IPS-18c (cell line): ENCODE measurements at regions not wholly inside any gene's neighbourhood (a gene's known extent, or its start where the extent isn't known, plus 50 kb on each side); places are given as distances from the start of the nearest gene placed in this dataset.
"Not testable (repeated sequence)": the region's sequence is repeated elsewhere in the genome, so short reads cannot be mapped to it uniquely, and the experiment has no call there.

Experiments
- H3K4me3 ChIP-seq: 2 replicates; pipeline ENCODE4 v1.7.0; 2013; ENCODE audit warnings: low read depth, mild to moderate bottlenecking, low read length, moderate library complexity; ENCODE audit not compliant: insufficient read depth
- H3K9me3 ChIP-seq: one replicate; pipeline ENCODE4 v1.6.1; 2013; ENCODE audit warnings: mild to moderate bottlenecking, low read length, moderate library complexity; ENCODE audit not compliant: control insufficient read depth, insufficient read depth

DNA sequence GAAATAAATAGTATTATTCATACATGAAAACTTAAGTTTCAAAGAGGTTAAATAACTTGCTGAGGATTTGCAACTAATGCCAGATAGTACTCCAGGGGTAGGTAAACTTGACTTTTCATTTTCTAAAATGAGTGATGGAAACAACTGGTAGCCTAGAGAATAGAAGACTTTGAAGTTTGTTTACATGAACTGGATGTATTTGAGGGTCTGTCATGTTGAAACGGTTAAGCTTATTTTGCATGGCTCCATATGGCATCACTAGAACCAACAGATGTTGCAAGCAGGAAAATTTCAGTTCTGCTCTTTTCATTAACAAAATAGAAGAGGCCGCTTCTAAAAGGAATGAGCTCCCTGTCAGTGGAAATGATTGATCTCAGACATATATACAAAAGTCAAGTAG, 105.1 kb upstream of the SGCD start:
- no peak overlapping the region for H3K4me3 ChIP-seq
- H3K9me3 ChIP-seq, result no peaks in the 10 kb centered on the region

DNA sequence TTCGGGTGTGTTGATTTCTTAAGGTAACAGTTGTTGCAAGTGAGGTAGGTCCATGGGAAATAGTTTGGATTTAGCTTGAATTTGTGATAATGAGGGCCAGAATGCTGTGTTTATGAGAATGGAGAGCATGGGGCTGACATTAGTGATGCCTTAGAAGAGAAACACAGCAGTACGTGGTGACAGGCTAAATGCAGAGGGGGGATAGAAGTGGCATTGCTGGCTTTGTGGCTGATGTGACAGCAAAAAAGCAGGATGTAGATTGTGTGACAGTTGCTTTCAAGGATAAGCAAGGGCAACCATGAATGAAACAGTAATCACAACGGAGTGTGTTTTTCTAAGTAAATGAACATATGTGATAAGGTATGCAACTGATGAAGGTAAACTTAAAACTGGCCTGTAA, 103.4 kb upstream of the SGCD start:
- H3K4me3 ChIP-seq, result no peak overlapping the region
- H3K9me3 ChIP-seq, result no peaks in the 10 kb centered on the region

DNA sequence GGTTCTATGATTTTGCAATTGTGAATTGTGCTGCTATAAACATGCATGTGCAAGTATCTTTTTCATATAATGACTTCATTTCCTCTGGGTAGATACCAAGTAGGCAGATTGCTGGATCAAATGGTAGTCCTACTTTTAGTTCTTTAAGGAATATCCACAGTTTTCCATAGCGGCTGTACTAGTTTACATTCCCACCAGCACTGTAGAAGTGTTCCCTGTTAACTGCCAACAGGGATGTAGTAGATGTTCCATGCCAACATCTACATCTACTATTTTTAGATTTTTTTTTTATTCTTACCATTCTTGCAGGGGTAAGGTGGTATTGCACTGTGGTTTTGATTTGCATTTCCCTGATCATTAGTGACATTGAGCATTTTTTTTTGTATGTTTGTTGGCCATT, 100.5 kb upstream of the SGCD start:
- H3K9me3 ChIP-seq, H3K4me3 ChIP-seq: not testable (repeated sequence)

DNA sequence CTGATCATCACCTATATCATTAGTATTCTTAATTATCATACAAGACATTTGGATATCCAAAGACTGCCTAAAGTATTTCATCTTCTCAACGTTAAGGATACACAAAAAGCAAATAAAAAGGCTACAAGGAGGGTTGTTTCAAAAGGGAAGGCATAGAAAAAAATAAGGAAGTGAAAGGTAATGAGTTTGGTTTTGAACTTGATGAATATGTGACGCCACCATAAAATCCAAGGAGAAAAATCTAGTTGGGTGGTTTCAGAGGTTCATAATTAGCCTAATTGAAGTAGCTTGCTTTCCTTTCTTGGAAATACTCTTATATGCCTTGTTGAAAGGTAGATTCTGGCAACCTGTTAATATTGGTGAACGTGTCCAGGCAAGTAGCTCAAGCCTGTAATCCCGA, 96.1 kb upstream of the SGCD start:
- H3K9me3 ChIP-seq, result no peaks in the 10 kb centered on the region
- no peak overlapping the region for H3K4me3 ChIP-seq

DNA sequence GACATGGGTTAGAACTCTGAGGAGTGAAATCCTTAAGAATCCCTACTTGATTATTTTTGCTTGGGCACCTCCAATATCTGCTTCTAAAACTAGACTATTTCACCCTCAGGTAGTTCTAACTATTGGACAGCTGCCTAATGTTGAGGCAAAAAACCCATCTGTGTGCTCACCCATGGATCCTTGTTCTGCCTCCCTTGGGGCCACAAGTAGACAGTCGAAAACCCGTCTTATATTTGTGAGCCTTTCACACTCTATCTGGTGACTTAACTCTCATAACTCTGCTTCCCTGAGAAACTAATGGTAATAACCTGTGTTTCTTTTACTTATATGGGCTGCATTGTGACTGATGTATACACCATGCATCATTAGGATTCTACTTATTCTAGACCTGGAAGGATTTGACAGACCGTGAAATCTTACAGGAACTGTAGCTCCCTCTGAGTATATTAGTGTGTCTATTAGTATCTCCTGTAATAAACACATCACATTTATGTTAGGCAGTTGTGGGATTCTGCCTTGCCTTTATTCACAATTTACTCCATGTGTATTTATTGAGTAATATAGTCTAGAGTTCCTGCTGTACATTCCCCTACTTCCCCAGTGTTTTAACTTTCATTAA, 94.6 kb upstream of the SGCD start:
- H3K9me3 ChIP-seq, result no peaks in the 10 kb centered on the region
- H3K4me3 ChIP-seq, result no peak overlapping the region

DNA sequence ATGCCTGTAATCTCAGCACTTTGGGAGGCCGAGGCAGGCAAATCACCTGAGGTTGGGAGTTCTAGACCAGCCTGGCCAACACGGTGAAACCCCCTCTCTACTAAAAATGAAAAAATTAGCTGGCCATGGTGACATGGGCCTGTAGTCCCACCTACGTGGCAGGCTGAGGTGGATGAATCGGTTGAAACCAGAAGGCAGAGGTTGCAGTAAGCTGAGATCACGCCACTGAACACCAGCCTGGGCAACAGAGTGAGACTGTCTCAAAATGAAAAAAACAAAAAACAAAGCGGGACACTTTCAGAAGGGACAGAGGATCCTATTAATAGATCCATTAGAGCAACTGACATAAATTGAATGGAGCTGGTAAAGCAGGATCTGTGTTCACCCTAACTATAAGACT, 89.6 kb upstream of the SGCD start:
- no peak overlapping the region for H3K4me3 ChIP-seq
- no peaks in the 10 kb centered on the region for H3K9me3 ChIP-seq

DNA sequence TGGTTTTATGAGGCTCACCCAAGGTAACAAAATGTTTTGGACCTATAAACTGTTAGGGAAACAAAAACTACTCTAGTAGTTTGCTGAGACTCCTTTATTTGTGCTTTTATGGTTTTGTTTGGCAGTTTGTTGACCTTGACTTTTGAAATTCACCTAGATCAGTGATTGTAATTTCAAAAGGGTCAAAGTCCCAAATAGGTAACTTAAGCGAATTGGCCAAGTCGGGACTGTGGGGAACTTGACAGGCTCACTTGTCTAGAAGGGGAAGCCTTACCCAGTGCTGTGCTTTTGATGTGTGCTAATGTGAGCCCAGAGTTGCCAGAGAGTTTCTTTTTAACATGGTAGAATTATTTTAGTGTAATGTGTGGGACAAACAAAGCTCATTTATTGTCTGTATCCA, 87.2 kb upstream of the SGCD start:
- no peaks in the 10 kb centered on the region for H3K9me3 ChIP-seq

DNA sequence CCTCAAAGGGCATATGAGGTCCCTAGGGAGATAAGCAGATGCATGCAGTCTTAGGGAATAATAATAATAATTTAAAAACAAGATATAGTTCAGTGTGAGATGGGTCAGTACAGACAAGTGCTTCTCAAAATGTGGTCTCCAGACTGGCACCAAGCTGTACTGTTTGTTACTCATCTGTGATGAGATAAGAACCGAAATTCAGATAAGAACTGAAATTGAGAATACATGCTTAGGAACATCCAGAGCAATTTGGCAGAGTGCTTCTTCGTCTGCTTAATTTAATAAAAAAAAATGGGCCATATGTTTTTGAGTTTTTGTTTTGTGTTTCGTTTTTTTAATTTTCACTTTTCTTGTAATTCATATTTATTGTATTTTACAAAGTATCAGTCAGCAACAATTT, 86.5 kb upstream of the SGCD start:
- H3K4me3 ChIP-seq, result no peak overlapping the region
- no peaks in the 10 kb centered on the region for H3K9me3 ChIP-seq

More for the DNA sequence above, 87.2 kb upstream of the SGCD start:
- H3K4me3 ChIP-seq, result no peak overlapping the region

DNA sequence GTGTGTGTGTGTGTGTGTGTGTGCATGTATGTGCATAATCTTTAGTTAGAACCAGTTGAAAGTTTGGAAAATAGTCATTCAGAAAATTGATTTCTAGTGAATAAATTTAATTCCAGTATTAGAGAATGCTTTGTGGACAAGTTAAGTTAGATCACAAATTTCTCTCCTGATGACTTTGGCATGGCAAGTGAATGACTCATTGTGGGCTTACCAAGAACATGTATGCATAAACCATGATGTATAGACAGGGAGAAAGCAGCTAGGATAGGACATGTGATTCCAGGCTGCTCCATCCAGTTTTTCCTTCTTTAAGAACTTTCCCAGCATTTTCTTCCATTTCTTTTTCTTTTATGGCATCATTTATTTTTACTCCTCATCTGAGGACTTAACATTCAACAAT, 85.7 kb upstream of the SGCD start:
- Histone ChIP-seq H3K9me3 (no peaks in the 10 kb centered on the region), H3K4me3 (no peak overlapping the region)

DNA sequence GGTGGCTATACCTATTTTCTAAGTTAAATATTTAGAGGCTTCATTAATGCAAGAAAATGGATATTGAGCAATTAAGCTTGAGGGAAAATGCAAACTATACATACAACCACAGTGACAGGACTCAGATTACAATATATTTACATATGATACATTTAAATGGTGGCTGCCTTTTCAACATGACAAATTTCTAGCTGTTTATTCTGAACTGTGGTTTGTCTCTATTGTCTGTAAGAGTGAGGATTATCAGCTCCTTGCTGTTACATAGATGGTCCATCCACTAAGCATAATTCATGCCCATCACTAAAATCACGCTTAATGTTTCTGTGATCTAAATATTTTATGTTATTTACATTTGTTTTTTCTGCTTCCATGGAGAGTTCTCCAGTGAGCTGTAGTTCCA, 81.1 kb upstream of the SGCD start:
- H3K9me3 ChIP-seq, result no peaks in the 10 kb centered on the region

DNA sequence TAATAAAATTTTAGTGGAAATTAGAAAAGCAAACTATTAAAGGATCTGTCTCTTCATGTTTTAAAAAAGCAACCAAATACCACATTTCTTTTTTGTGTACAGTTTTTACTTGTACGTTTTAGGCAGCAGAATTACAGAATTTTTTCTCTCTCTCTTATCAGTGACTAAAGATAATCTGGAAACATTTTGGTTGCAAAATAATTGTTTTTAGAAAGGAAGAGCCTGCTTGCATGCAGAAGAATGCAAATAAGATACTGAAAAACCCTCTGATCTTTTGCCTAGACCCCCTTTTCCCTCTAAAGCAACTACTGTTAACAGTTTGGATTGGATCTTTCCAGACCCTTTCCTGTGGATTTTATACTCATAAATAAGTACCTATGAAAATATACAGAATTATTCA, 75.9 kb upstream of the SGCD start:
- no peaks in the 10 kb centered on the region for H3K9me3 ChIP-seq
- no peak overlapping the region for H3K4me3 ChIP-seq

More for the DNA sequence above, 81.1 kb upstream of the SGCD start:
- no peak overlapping the region for H3K4me3 ChIP-seq

DNA sequence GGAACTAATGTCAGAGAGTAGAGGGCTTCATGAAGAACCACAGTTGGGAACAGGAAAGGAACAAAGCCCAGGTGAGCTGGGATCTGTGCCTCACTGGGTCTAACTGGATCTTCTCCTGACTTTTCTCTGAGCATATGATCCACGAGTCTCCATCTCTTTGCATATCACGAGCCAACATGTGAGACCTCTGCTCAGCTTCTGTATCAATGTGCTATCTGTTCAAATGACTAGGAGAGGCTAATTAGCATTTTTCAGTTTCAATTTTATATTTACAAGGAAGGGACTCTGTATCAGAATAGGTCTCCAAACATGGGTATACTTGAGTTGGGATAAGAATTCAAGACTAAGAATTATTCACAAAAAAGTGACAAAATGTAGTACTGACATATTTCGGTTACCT, 73.8 kb upstream of the SGCD start:
- Histone ChIP-seq H3K4me3 (no peak overlapping the region), H3K9me3 (no peaks in the 10 kb centered on the region)

DNA sequence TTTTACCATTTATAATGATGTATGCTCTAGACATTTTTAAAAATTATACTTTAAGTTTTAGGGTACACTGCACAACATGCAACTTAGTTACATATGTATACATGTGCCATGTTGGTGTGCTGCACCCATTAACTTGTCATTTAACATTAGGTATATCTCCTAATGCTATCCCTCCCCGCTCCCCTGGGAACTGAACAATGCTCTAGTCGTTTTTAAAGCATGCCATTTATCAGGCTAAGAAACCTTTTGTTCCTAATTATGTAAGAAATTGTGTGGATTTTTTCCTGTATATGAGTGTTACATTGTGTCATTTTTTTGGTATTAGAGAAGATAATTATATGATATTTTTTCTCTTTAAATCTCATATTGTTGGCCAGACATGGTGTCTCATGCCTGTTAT, 72.8 kb upstream of the SGCD start:
- no peaks in the 10 kb centered on the region for H3K9me3 ChIP-seq

DNA sequence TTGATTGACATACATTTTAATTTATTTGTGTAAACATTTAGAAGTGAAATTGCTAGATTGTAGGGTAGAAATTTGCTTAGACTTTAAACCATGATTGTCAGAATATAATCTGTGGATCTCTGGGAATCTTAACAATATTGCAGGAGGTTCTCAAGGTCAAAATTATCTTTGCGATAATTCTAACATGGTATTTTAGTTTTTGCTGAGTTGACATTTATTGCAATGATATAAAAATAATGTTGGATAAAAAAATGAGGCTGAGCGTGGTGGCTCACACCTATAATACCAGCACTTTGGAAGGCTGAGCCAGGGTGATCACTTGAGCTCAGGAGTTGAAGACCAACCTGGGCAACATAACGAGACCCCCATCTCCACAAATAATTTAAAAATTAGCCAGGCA, 70.3 kb upstream of the SGCD start:
- Histone ChIP-seq H3K4me3 (no peak overlapping the region), H3K9me3 (no peaks in the 10 kb centered on the region)

More for the DNA sequence above, 72.8 kb upstream of the SGCD start:
- no peak overlapping the region for H3K4me3 ChIP-seq

DNA sequence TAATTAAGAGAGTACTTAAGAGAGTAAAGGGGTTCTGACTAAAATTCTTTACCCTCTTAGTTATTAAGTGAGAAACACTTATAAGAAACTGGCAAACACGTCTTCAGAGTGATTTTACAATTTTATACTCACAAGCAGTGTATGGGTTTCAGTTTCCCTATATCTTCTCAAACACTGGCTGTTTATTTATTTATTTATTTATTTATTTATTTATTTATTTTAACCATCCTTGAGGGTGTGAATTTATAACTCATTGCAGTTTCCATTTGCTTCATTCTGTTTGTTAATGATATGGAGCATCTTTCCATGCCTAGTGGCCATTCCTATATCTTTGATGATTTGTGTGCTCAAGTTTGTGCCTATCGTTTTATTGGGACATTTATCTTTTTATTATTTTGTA, 68.0 kb upstream of the SGCD start:
- H3K4me3 ChIP-seq, result no peak overlapping the region
- no peaks in the 10 kb centered on the region for H3K9me3 ChIP-seq

DNA sequence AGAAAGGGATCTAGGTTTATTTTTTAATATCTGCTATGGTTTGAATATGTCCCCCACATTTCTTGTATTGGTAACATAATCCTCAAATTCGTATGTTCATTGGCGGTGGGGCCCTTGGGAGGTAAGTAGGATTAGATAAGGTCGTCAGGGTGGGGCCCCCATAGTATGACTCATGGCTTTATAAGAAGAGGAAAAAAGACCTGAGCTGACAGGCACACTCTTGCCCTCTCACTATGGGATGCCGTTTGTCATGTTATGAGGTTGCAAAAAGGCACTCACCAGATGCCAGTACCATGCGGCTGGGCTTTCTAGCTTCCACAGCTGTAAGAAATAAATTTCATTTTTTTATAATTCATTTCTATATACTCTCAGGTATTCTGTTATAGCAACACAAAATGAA, 67.3 kb upstream of the SGCD start:
- Histone ChIP-seq H3K4me3 (no peak overlapping the region), H3K9me3 (no peaks in the 10 kb centered on the region)

DNA sequence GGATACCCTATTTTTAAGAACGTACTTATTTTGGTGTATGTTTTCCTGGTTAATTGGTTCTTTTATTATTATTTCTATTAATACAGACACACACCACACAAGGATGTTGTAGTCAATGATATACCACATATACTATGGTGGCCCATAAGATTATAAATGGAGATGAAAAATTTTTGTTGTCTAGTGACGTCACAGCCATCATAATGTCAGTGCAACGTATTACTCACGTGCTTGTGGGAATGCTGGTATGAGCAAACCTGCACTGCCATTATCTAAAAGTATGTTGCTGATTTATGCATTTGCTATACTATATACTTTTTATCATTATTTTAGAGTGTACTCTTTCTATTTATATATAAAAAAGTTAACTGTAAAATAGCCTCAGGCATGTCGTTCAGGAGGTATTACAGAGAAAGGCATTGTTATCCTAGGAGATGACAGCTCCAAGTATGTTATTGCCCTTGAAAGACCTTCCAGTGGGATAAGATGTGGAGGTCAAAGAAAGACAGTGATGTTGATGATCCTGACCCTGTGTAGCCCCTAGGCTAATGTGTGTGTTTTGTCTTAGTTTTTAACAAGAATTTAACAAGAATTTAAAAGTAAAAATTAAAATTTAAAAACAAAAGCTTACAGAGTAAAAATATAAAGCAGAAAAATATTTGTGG, 65.6 kb upstream of the SGCD start:
- Histone ChIP-seq H3K9me3 (no peaks in the 10 kb centered on the region), H3K4me3 (no peak overlapping the region)

DNA sequence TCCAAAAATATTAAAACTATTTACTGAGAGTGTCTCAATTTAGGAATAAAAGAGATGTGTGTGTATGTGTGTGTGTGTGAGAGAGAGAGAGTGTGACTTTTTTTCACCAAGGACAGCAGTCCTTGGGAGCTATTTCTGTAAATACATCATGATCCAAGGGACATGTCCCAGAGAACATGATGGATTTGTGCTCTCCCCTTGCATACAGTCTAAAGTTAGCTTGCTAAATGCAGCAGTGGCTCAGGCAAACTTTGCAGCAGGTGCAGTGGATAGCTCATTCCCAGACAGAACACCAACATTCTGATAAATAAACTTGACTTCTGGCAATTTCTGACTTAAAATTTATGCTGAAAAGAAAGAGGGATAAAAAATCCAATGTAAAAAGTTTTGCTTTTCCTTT, 55.4 kb upstream of the SGCD start:
- Histone ChIP-seq H3K9me3 (no peaks in the 10 kb centered on the region), H3K4me3 (no peak overlapping the region)

DNA sequence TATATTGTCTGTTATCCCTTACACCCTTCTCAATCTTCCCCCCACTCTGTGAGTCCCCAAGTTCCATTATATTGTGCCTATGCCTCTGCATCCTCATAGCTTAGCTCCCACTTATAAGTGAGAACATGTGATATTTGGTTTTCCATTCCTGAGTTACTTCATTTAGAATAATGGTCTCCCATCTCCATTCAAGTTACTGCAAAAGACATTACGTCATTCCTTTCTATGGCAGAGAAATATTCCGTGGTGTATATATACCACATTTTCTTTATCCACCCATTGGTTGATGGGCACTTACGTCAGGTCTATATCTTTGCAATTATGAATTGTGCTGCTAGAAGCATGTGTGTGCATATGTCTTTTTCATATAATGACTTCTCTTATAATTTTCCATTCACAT, 54.8 kb upstream of the SGCD start:
- Histone ChIP-seq H3K4me3 (no peak overlapping the region), H3K9me3 (no peaks in the 10 kb centered on the region)
